A549 (cell line): ENCODE measurements at regions not wholly inside any gene's neighbourhood (a gene's known extent, or its start where the extent isn't known, plus 50 kb on each side); places are given as distances from the start of the nearest gene placed in this dataset.

Source experiments
- CBX8 ChIP-seq: fragments of 200-600 bp; sonication (generic); IDR thresholded peaks from 2 replicates; pipeline ENCODE4 v1.6.1; 2016
- HOXA7 ChIP-seq: fragments of 250-450 bp; sonication (Bioruptor Pico); IDR thresholded peaks from 2 replicates; pipeline ENCODE4 v1.5.0; 2020; ENCODE audit warnings: mild to moderate bottlenecking, moderate library complexity
- POLR2AphosphoS2 ChIP-seq: conservative IDR thresholded peaks from 2 replicates; pipeline ENCODE4 v1.6.1; 2012; ENCODE audit warnings: low read length, improper control_type of control experiment, inconsistent platforms

GRCh38 chr9:86892576-86892975 is 54.7 kb downstream of the GAS1 start:
- TF ChIP-seq HOXA7 (CRISPR knock-in tag) (no peak), CBX8 (no peak), POLR2AphosphoS2 (no peak)
